Chondrocyte (in vitro differentiated cells): ENCODE measurements at regions not wholly inside any gene's neighbourhood (a gene's known extent, or its start where the extent isn't known, plus 50 kb on each side); places are given as distances from the start of the nearest gene placed in this dataset.

Source experiments
- DNase-seq: peaks from one replicate; pipeline ENCODE4 v3.0.0; 2021; ENCODE audit warnings: mixed read lengths, low spot score
- H3K27ac Mint-ChIP-seq: one replicate; pipeline ENCODE4 v1.8.0; 2021; ENCODE audit warnings: mild to moderate bottlenecking, moderate library complexity, mixed read lengths; ENCODE audit not compliant: unreplicated experiment
- H3K27me3 Mint-ChIP-seq: 2 replicates; pipeline ENCODE4 v1.8.0; 2021; ENCODE audit warnings: low read depth, mixed read lengths
- H3K36me3 Mint-ChIP-seq: 2 replicates; pipeline ENCODE4 v1.8.0; 2021; ENCODE audit warnings: low read depth, mixed read lengths
- H3K4me1 Mint-ChIP-seq: 2 replicates; pipeline ENCODE4 v1.8.0; 2021; ENCODE audit warnings: low read depth, mild to moderate bottlenecking, mixed read lengths
- H3K4me3 Mint-ChIP-seq: one replicate; pipeline ENCODE4 v1.8.0; 2021; ENCODE audit warnings: mild to moderate bottlenecking, moderate library complexity, mixed read lengths; ENCODE audit not compliant: unreplicated experiment
- H3K9me3 Mint-ChIP-seq: 2 replicates; pipeline ENCODE4 v1.8.0; 2021; ENCODE audit warnings: low read depth, mixed read lengths
- CTCF ChIP-seq: fragments of 200-600 bp; sonication (generic); IDR thresholded peaks from 2 replicates; pipeline ENCODE4 v1.5.0; 2021; ENCODE audit warnings: antibody characterized with exemption, mild to moderate bottlenecking, moderate library complexity

GRCh38 chr1:232447125-232447524, 182.8 kb downstream of the SIPA1L2 start:
- Mint-ChIP-seq H3K36me3 (peaks cover 5% of the 10 kb centered on the region), H3K4me1 (peaks cover 21% of the 10 kb centered on the region), H3K4me3 (no peak overlapping the region), H3K27ac (no peak overlapping the region), H3K27me3 (no peaks in the 10 kb centered on the region), H3K9me3 (no peaks in the 10 kb centered on the region)
- TF ChIP-seq CTCF = no peak
- DNase-seq = no peak

- DNase-seq = no peak
- no peak for TF ChIP-seq CTCF
- Mint-ChIP-seq H3K9me3 (no peaks in the 10 kb centered on the region), H3K27me3 (no peaks in the 10 kb centered on the region), H3K27ac (no peak overlapping the region), H3K4me3 (no peak overlapping the region), H3K36me3 (peaks cover 8% of the 10 kb centered on the region), H3K4me1 (peaks cover 6% of the 10 kb centered on the region)
Observed at GRCh38 chr1:232445361-232446106, 184.4 kb downstream of the SIPA1L2 start.

- Mint-ChIP-seq H3K9me3 (no peaks in the 10 kb centered on the region), H3K27me3 (no peaks in the 10 kb centered on the region), H3K4me3 (no peak overlapping the region), H3K27ac (no peak overlapping the region), H3K4me1 (peaks cover 3% of the 10 kb centered on the region), H3K36me3 (peaks cover 9% of the 10 kb centered on the region)
- no peak for TF ChIP-seq CTCF
- DNase-seq = no peak
Observed at GRCh38 chr1:232443372-232443771, 186.6 kb downstream of the SIPA1L2 start.

GRCh38 chr1:232441036-232441411, 188.9 kb downstream of the SIPA1L2 start:
- no peak for DNase-seq
- Mint-ChIP-seq H3K4me1 (peaks cover 16% of the 10 kb centered on the region), H3K27me3 (no peaks in the 10 kb centered on the region), H3K4me3 (no peak overlapping the region), H3K9me3 (no peaks in the 10 kb centered on the region), H3K27ac (no peak overlapping the region), H3K36me3 (peaks cover 6% of the 10 kb centered on the region)
- TF ChIP-seq CTCF = no peak

- H3K27me3 Mint-ChIP-seq = no peaks in the 10 kb centered on the region
- TF ChIP-seq CTCF = no peak
- peaks cover 21% of the 10 kb centered on the region for H3K4me1 Mint-ChIP-seq
- no peak overlapping the region for H3K27ac Mint-ChIP-seq
- H3K9me3 Mint-ChIP-seq = no peaks in the 10 kb centered on the region
- H3K36me3 Mint-ChIP-seq = peaks cover 6% of the 10 kb centered on the region
- DNase-seq = no peak
- no peak overlapping the region for H3K4me3 Mint-ChIP-seq
Observed at GRCh38 chr1:232440325-232441035, 189.5 kb downstream of the SIPA1L2 start.
